Activated naive CD8-positive, alpha-beta T cell treated with anti-CD3 and anti-CD28 coated beads, Interleukin-2, amount 50 U/mL, for 24 hours (primary cell): ENCODE measurements at regions not wholly inside any gene's neighbourhood (a gene's known extent, or its start where the extent isn't known, plus 50 kb on each side); places are given as distances from the start of the nearest gene placed in this dataset.

ENCODE experiments used
- ATAC-seq: fragments of 150-1000 bp; cut with Tn5 transposase; one replicate; pipeline ENCODE4 v1.10.0; 2021
- DNase-seq: peaks from one replicate; pipeline ENCODE4 v3.0.0; 2021
- H3K27ac Mint-ChIP-seq: one replicate; pipeline ENCODE4 v1.8.0; 2021; ENCODE audit warnings: mild to moderate bottlenecking, mixed read lengths
- H3K27me3 Mint-ChIP-seq: one replicate; pipeline ENCODE4 v1.8.0; 2021; ENCODE audit warnings: mixed read lengths
- H3K36me3 Mint-ChIP-seq: one replicate; pipeline ENCODE4 v1.8.0; 2021; ENCODE audit warnings: low read depth, mixed read lengths
- H3K4me1 Mint-ChIP-seq: one replicate; pipeline ENCODE4 v1.8.0; 2021; ENCODE audit warnings: mixed read lengths
- H3K4me3 Mint-ChIP-seq: one replicate; pipeline ENCODE4 v1.8.0; 2021; ENCODE audit warnings: mild to moderate bottlenecking, moderate library complexity, mixed read lengths
- H3K9me3 Mint-ChIP-seq: one replicate; pipeline ENCODE4 v1.8.0; 2021; ENCODE audit warnings: mixed read lengths

DNA sequence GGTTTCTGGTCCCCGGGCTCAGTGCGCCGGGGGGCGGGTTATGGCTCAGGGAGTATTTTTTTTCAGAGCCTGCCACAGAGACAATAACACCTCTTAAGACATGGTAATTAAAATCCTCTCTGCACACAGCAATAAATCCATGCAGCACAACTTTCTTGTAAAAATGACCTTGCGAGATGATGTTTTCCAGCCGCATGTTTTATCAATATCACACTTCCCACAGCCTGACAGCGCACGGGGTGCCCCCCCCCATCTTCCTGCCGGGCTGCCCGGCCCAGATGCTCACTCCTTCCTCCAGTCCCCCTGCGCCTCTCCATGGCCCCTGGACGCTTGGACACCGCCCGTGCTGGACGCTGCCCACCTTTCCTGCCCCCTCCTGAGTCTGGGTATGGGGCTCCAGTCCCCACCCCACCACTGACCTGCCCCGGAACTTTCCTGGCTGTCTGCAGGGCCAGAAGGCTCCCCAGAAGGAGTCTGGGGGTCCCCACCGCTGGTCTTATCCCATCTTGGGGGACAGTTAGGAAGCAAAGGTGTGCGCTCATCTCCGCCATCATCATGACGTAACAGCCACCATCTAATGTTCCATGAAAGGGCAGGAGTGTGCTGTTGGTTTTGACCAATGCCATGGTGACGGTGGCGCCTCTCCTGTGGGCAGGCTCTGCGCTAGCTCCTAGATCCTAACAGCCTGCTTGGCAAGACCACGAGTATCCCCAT is 182.9 kb downstream of the KIF26A start:
- ATAC-seq, result no peak
- DNase-seq, result no peak
- Mint-ChIP-seq H3K27me3 (peaks cover 11% of the 10 kb centered on the region), H3K36me3 (no peaks in the 10 kb centered on the region), H3K4me3 (no peak overlapping the region), H3K4me1 (no peaks in the 10 kb centered on the region), H3K27ac (no peak overlapping the region), H3K9me3 (no peaks in the 10 kb centered on the region)

DNA sequence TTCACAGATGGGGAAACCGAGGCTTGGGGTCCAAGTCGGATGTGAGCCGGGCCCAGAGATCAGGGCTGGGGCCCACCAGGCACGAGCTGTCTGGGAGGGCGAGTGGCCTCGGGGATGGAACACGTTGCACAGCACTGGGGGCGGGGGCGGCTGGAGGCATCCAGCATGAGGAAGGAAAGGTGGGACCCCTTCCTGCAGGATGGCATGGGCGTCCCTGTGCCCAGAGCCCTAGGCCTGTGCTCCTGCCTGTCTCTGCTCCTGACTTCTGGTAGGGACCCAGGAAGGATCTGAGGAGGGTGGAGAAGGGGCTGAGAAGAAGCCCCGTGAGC is 183.4 kb downstream of the KIF26A start:
- Mint-ChIP-seq H3K27ac (no peak overlapping the region), H3K4me1 (no peaks in the 10 kb centered on the region), H3K9me3 (no peaks in the 10 kb centered on the region), H3K4me3 (no peak overlapping the region), H3K27me3 (peaks cover 11% of the 10 kb centered on the region), H3K36me3 (no peaks in the 10 kb centered on the region)
- ATAC-seq (no peak), DNase-seq (no peak)

DNA sequence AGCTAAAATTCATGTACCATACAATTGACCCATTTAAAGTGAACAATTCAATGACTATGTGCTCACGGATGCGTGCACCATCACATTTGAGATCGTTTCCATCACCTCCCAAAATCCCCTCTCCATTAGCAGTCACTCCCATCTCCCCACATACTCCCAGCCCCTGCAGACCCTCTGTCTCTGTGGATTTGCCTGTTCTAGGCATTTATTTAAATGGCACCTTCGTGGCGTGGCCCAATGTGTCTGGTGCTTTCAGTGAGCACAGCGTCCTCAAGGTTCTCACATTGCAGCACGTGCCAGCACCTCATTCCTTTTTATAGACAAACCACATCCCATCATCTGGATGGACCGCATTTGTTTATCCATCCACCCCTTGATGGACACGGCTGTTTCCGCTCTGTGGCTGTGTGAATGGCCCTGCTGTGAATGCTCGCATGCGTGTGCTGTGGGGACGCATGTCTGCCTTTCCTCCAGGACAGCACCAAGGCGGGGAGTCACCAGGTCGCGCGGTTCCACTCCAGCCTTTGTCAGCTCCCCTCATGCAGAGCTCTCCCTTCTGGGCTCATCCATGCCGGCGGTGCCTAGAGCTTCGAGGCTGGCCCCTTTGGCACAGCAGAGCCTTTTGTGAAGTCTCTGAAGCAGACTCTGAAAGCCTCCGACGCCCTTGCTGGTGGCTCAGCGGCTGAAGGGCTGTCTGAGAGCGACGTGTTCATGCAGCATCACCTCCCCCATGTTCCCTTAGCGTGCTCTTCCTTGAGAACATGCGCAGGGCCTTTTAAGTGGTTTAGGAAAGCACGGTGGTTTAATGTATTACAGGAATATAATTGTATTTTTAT is 184.4 kb downstream of the KIF26A start:
- H3K9me3 Mint-ChIP-seq, result no peaks in the 10 kb centered on the region
- peaks cover 11% of the 10 kb centered on the region for H3K27me3 Mint-ChIP-seq
- no peaks in the 10 kb centered on the region for H3K36me3 Mint-ChIP-seq
- no peak overlapping the region for H3K27ac Mint-ChIP-seq
- DNase-seq (no peak), ATAC-seq (no peak)
- H3K4me3 Mint-ChIP-seq, result no peak overlapping the region
- no peaks in the 10 kb centered on the region for H3K4me1 Mint-ChIP-seq

DNA sequence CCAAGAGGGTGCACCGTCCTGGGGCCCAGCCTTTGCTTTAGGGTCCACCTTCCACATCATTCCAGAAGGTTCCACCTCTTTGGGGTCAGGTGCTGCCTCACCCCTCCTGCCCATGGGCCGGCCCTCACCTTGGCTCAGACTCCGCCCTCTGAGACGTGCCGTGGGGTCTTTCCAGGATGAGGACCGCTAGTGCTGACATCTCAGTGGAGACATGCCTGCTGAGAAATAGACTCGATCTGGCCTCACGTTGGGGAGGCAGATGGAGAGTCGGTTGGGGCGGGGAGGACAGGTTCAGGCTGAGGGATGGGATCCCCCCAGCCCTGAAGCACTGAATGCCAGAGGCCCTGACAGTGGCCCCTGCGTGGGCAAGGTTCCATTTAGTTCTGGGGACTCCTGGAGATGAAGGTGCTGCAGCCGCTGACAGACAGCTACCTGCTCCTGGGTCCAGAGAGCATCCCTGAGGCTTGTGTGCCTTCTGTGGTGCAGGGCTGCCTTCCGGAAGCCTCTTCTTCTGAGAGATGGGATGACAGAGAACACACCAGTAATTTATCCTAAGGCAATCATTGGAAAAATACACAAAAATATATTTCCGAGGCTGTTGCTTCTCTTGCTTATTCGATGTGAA is 185.3 kb downstream of the KIF26A start:
- no peak overlapping the region for H3K4me3 Mint-ChIP-seq
- H3K27me3 Mint-ChIP-seq, result peaks cover 11% of the 10 kb centered on the region
- H3K4me1 Mint-ChIP-seq, result no peaks in the 10 kb centered on the region
- H3K9me3 Mint-ChIP-seq, result no peaks in the 10 kb centered on the region
- no peaks in the 10 kb centered on the region for H3K36me3 Mint-ChIP-seq
- H3K27ac Mint-ChIP-seq, result no peak overlapping the region
- ATAC-seq (no peak), DNase-seq (no peak)

DNA sequence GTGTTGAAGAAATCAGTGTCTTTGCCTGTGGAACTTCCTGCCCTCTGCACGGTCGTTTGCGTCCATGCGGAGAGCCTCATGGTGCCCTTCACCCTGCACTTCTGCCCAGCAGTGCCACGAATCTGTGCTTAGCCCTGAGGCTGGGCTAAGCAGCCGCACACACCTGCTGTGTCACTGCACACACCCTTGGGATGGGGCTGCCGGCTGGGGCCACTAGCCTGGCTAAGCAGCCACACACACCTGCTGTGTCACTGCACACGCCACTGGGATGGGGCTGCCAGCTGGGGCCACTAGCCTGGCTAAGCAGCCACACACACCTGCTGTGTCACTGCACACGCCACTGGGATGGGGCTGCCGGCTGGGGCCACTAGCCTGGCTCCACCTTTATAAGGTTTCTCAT is 188.5 kb downstream of the KIF26A start:
- H3K27me3 Mint-ChIP-seq, result peaks cover 6% of the 10 kb centered on the region
- H3K27ac Mint-ChIP-seq, result no peak overlapping the region
- no peak overlapping the region for H3K4me3 Mint-ChIP-seq
- H3K4me1 Mint-ChIP-seq, result no peaks in the 10 kb centered on the region
- H3K9me3 Mint-ChIP-seq, result peaks cover 20% of the 10 kb centered on the region
- ATAC-seq, result no peak
- no peak for DNase-seq
- no peaks in the 10 kb centered on the region for H3K36me3 Mint-ChIP-seq

DNA sequence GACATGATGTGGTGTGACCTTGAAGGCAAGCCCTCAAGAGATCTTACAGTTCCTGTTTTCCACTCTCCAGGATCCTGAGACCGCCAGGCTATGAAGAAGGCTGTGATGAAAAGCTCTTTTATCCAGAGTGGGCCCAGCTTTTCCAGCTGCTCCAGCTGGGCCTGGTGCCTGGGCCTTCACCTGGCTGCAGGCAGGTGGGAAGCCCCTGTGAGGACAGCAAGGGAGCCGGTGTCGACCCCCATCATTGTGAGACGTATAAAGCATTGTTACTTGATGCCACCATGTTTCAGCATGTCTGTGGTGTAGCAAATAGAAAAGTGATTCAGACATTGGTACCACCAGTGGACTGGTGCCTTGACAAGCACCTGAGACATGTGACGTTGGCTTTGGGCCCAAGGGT is 190.2 kb downstream of the KIF26A start:
- Mint-ChIP-seq H3K36me3 (no peaks in the 10 kb centered on the region), H3K9me3 (peaks cover 20% of the 10 kb centered on the region), H3K27me3 (no peaks in the 10 kb centered on the region), H3K27ac (no peak overlapping the region), H3K4me1 (no peaks in the 10 kb centered on the region), H3K4me3 (no peak overlapping the region)
- ATAC-seq (no peak), DNase-seq (no peak)

DNA sequence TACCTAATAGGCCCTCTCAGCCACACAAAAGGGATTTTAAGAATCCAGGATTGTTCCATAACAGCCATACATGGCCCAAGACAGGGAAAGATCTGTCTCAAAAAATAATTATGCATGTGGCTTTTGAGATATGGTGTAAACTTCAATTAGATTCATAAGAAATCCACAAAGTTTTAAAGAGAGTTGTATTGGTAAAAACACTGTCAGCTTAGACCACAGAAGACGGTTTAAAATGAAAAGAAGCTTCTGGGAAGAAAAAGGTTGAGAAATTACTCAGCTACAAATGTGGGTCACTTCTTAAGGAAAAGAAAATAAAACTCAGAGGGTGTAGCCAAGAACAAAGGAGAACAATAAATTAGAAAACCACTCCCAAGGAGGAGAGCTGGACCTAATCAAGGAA is 191.4 kb downstream of the KIF26A start:
- Mint-ChIP-seq H3K4me3 (no peak overlapping the region), H3K9me3 (peaks cover 20% of the 10 kb centered on the region), H3K36me3 (no peaks in the 10 kb centered on the region), H3K27ac (no peak overlapping the region), H3K4me1 (no peaks in the 10 kb centered on the region), H3K27me3 (no peaks in the 10 kb centered on the region)
- DNase-seq (no peak), ATAC-seq (no peak)

DNA sequence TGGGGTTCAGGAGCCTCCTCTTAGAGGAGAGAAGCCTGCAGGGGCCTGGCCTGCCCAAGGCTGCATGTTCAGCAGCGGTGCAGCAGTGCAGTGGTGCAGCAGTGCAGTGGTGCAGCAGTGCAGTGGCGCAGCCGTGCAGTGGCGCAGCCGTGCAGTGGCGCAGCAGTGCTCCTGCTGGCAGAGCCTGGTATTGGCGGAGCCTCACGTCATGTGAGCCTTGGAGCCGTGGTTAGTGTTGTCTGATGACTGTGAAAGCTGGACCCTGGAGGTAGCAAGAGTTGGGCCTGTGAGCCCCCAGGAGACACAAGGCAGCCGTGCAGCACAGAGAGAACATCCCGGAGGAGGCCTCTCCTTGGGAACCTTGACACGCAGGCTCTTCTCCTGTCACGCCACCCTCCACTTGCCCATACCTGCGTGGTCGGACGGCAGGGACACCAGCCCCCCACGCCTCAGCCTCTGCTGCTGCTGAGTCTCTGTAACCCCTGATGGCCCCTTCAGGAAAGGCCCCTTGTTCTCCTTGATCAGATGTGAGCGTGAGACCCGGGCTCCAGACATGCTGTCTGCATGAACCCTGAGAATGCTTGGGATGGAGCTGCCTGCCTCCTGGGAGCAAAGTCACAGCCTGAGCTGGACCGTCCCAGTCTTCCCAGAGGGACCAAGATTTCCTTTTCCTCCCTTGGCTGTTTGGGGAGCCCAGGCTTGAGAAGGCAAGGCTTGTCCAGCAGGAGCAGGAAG is 193.7 kb downstream of the KIF26A start:
- ATAC-seq (no peak), DNase-seq (no peak)
- Mint-ChIP-seq H3K4me1 (no peaks in the 10 kb centered on the region), H3K27ac (no peak overlapping the region), H3K9me3 (peaks cover 20% of the 10 kb centered on the region), H3K4me3 (no peak overlapping the region), H3K36me3 (no peaks in the 10 kb centered on the region), H3K27me3 (no peaks in the 10 kb centered on the region)

DNA sequence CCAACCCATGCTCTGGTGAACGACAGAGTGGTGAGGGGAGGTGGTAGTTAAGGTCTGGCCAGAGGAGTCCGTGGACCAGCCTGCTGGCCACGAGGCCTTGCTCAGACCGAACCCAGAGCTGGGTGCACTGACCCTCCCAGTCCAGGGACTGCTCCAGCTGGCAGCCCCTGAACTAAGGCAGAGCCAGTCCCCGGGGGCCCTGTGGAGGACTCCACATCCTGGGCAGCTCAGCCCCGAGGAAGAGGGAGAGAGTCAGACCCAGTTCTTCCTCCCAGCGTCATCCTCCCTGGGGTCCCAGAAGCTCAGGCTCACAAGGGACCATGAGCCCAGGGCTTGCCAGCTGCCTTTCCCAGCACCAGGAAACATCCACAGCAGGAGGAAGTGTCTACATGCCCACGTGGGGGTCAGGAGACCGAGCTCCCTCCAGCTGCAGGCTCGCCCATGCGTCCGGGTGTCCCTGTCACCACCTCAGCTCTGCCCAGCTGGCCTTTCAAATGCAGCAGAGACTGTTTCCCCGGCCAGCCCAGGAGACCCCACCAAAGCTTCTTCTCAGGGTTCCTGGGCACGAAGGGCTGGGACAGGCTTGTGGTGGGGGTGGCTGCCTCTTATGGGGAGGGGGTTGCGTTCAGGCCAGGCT is 194.4 kb downstream of the KIF26A start:
- H3K36me3 Mint-ChIP-seq, result no peaks in the 10 kb centered on the region
- H3K4me3 Mint-ChIP-seq, result no peak overlapping the region
- no peak overlapping the region for H3K27ac Mint-ChIP-seq
- H3K4me1 Mint-ChIP-seq, result no peaks in the 10 kb centered on the region
- no peak for DNase-seq
- no peak for ATAC-seq
- H3K27me3 Mint-ChIP-seq, result no peaks in the 10 kb centered on the region
- peaks cover 20% of the 10 kb centered on the region for H3K9me3 Mint-ChIP-seq

DNA sequence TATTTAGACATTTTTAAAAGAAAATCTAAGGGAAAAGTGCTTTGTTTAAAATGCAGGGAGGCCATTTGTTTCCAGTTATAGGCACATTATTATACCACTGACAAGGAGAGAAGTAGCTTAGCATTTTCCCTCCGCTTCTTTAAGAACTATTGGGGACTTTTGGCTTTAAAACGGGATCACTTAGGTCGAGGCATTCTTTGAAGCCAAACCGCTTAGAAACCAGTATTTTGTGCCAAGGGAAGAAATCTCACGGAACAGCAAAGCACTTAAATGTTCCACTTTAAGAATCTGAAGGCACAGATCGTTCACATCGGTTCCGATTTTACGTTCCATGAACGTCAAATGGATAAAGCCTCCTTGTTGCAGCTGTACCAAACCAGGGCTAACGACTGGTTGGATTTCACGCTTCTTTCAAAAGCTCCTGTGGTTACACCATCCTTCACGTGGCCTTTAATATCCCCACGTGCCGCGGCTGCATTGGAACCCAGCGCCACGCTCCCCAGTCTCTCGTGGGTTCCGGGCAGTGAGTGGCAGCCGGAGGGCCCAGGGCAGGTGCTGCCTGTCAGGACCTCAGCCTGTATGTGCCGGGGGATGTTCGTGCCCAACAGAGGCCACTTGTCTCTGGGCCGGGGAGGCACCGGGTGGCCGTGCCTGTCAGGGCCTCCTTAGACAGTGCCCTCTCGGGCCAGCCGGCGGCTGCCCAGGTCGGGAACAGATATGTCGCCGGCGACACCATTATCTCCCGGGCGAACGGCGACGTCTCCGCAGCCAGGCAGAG is 195.4 kb downstream of the KIF26A start:
- Mint-ChIP-seq H3K9me3 (peaks cover 31% of the 10 kb centered on the region), H3K27ac (no peak overlapping the region), H3K4me3 (no peak overlapping the region), H3K4me1 (no peaks in the 10 kb centered on the region), H3K27me3 (no peaks in the 10 kb centered on the region), H3K36me3 (no peaks in the 10 kb centered on the region)
- DNase-seq, result no peak
- no peak for ATAC-seq

DNA sequence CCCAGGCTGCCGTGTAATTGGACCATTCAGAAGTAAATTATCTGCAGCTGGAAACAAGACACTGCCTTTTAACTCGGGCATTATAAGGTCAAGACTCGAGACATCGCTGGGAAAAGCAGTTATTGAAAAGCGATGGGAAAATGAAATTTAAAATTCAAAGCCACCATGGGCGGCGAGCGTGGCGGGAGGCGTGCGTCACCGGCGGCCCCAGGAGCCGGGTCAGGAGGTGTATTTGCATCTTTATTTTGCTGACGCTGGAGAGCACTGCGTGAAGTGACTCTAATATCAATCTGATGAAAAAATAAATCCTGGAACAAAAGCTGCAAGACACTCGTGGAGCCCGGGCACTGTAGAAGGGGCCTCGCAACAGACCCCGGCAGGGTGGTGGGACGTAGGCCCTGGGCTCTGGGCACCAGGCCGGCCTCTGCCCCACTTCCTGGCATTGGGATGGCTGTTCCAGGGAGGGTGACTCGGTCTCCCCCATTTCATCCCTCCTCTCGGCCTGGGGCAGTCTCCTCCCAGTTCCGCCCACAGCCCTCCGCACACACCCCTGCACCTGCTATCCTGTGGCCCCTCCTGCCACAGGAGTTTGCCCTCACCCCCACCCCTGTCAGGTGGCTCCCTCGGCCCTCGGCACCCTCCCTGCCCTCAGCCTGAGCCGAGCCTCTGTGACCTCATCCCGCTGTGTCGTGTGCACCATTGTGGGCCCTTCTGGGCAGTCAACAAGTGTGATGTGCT is 196.2 kb downstream of the KIF26A start:
- Mint-ChIP-seq H3K4me3 (no peak overlapping the region), H3K9me3 (peaks cover 31% of the 10 kb centered on the region), H3K27ac (no peak overlapping the region), H3K36me3 (no peaks in the 10 kb centered on the region), H3K4me1 (no peaks in the 10 kb centered on the region), H3K27me3 (no peaks in the 10 kb centered on the region)
- no peak for DNase-seq
- ATAC-seq, result no peak

DNA sequence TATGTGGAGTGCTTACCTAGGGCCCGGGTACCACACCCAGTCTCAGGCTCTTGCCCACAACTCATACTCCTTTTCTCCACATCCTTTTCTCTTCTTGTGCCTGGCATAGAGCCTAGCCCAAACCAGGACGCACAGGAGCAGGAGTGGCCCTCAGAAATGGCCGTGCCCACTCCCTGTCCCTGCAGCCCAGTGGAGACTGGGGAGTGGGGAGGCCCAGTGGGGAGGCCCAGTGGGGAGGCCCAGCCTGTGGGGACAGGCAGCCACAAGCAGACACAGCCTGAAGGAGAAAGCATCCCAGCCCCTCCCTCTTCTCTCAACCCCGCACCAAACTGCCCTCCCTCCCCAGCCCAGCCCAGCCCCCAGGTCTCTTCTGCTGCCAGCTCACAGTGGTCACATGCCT is 196.8 kb downstream of the KIF26A start:
- Mint-ChIP-seq H3K9me3 (peaks cover 28% of the 10 kb centered on the region), H3K27me3 (no peaks in the 10 kb centered on the region)
- DNase-seq, result no peak

DNA sequence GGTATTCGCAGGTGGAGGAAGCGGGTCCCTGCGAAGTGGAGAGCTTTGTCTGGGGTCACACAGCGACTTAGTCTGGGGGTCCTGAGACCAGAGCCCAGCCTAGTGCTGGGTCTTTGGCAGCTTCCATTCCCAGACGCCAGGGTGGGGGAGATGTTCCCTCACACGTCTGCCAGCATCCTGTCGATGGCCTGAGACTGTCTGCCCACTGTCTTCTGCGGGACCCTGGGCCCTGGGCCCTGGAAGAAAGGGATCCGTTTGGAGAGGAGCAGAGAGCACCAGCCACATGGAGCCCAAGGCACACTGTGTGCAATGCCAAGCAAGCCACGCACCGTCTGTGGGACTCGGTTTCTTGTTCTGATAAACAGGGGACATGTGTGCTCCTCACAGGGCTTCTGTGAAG is 197.2 kb downstream of the KIF26A start:
- H3K9me3 Mint-ChIP-seq, result peaks cover 30% of the 10 kb centered on the region
- H3K27ac Mint-ChIP-seq, result no peak overlapping the region
- H3K27me3 Mint-ChIP-seq, result no peaks in the 10 kb centered on the region
- H3K4me3 Mint-ChIP-seq, result no peak overlapping the region
- DNase-seq, result no peak
- ATAC-seq, result no peak
- no peaks in the 10 kb centered on the region for H3K36me3 Mint-ChIP-seq
- no peaks in the 10 kb centered on the region for H3K4me1 Mint-ChIP-seq

More for the DNA sequence above, 196.8 kb downstream of the KIF26A start:
- no peak for ATAC-seq
- no peaks in the 10 kb centered on the region for H3K4me1 Mint-ChIP-seq
- no peak overlapping the region for H3K27ac Mint-ChIP-seq
- H3K4me3 Mint-ChIP-seq, result no peak overlapping the region
- H3K36me3 Mint-ChIP-seq, result no peaks in the 10 kb centered on the region
